Neural progenitor cell (in vitro differentiated cells): ENCODE measurements at regions not wholly inside any gene's neighbourhood (a gene's known extent, or its start where the extent isn't known, plus 50 kb on each side); places are given as distances from the start of the nearest gene placed in this dataset.

ENCODE experiments used
- CTCF ChIP-seq: fragments of 200-600 bp; sonication (generic); IDR thresholded peaks from 2 replicates; pipeline ENCODE4 v1.5.1; 2017; ENCODE audit warnings: antibody characterized with exemption, mild to moderate bottlenecking
- EZH2 ChIP-seq: fragments of 200-600 bp; sonication (generic); IDR thresholded peaks from 2 replicates; pipeline ENCODE4 v1.6.1; 2017; ENCODE audit warnings: antibody characterized with exemption, mild to moderate bottlenecking, moderate library complexity
- EZH2phosphoT487 ChIP-seq: fragments of 200-600 bp; sonication (generic); IDR thresholded peaks from 2 replicates; pipeline ENCODE4 v1.6.1; 2017; ENCODE audit warnings: antibody characterized with exemption

GRCh38 chr5:89216606-89217005, 333.6 kb upstream of the MEF2C start:
- no peak for TF ChIP-seq EZH2
- no peak for TF ChIP-seq CTCF
- TF ChIP-seq EZH2phosphoT487, result no peak
